HL-60 (cell line): ENCODE measurements at regions not wholly inside any gene's neighbourhood (a gene's known extent, or its start where the extent isn't known, plus 50 kb on each side); places are given as distances from the start of the nearest gene placed in this dataset.

Experiments
- DNase-seq, 2 experiments: peaks; one replicate each; pipeline ENCODE4 v3.0.0-alpha.2; 2010 to 2020; ENCODE audit warnings: low read depth in 1 of 2, low spot score in 1 of 2
- H3K27ac ChIP-seq: fragments of 250-450 bp; sonication (Bioruptor Pico); replicated peaks from 2 replicates; pipeline ENCODE4 v1.5.1; 2020; ENCODE audit warnings: mild to moderate bottlenecking, moderate library complexity
- H3K27me3 ChIP-seq: fragments of 250-450 bp; sonication (Bioruptor Pico); 2 replicates; pipeline ENCODE4 v1.5.1; 2021; ENCODE audit warnings: mild to moderate bottlenecking, moderate library complexity; ENCODE audit not compliant: insufficient read depth, poor library complexity, severe bottlenecking
- H3K4me3 ChIP-seq: replicated peaks from 2 replicates; pipeline ENCODE4 v1.5.1; 2011; ENCODE audit warnings: mild to moderate bottlenecking, control low read depth, low read length; ENCODE audit not compliant: insufficient read depth
- CTCF ChIP-seq: IDR thresholded peaks from one replicate; pipeline ENCODE4 v1.5.1; 2011; ENCODE audit warnings: low read length, control low read depth, inconsistent platforms; ENCODE audit not compliant: insufficient read depth
- GABPA ChIP-seq: IDR thresholded peaks from 2 replicates; pipeline ENCODE4 v1.6.1; 2012; ENCODE audit warnings: low read depth
- POLR2AphosphoS5 ChIP-seq: IDR thresholded peaks from 2 replicates; pipeline ENCODE4 v1.6.1; 2012; ENCODE audit warnings: low read depth
- REST ChIP-seq: IDR thresholded peaks from 2 replicates; pipeline ENCODE4 v1.6.1; 2012; ENCODE audit warnings: low read depth; ENCODE audit not compliant: insufficient replicate concordance
- SPI1 ChIP-seq: IDR thresholded peaks from 2 replicates; pipeline ENCODE4 v1.6.1; 2012; ENCODE audit warnings: low read depth, mild to moderate bottlenecking, borderline replicate concordance

GRCh38 chr20:53785320-53785719, 191.7 kb upstream of the ZNF217 start:
- Histone ChIP-seq H3K4me3 (no peak overlapping the region), H3K27me3 (no peaks in the 10 kb centered on the region), H3K27ac (no peak overlapping the region)
- DNase-seq, result no peak
- TF ChIP-seq POLR2AphosphoS5 (no peak), CTCF (no peak), SPI1 (no peak), GABPA (no peak), REST (no peak)

GRCh38 chr20:53783768-53784167, 190.1 kb upstream of the ZNF217 start:
- DNase-seq, result no peak
- TF ChIP-seq GABPA (no peak), POLR2AphosphoS5 (no peak), REST (no peak), CTCF (no peak), SPI1 (no peak)
- Histone ChIP-seq H3K27me3 (no peaks in the 10 kb centered on the region), H3K27ac (no peak overlapping the region), H3K4me3 (no peak overlapping the region)

GRCh38 chr20:53782612-53783246, 189.1 kb upstream of the ZNF217 start:
- no peak overlapping the region for H3K27ac ChIP-seq
- H3K27me3 ChIP-seq, result no peaks in the 10 kb centered on the region
- no peak for DNase-seq
- TF ChIP-seq CTCF (no peak), SPI1 (no peak), POLR2AphosphoS5 (no peak), REST (no peak), GABPA (no peak)
- no peak overlapping the region for H3K4me3 ChIP-seq
